ENCODE measurements at regions not wholly inside any gene's neighbourhood (a gene's known extent, or its start where the extent isn't known, plus 50 kb on each side); places are given as distances from the start of the nearest gene placed in this dataset.

GRCh38 chrX:25558137-25558536 lies 542.4 kb upstream of the ARX start:
- no peak for DNase-seq (ENCODE audit: low read depth)
- no peak for TF ChIP-seq CTCF (IDR thresholded peaks at IDR 0.05; ENCODE audit: low read depth, low read length, missing control alignments)
- no peak overlapping the region for H3K4me3 ChIP-seq (ENCODE audit: low read depth, low read length)

GRCh38 chrX:25561190-25561589 lies 545.4 kb upstream of the ARX start:
- no peak overlapping the region for H3K4me3 ChIP-seq (ENCODE audit: low read depth, low read length)
- no peak for DNase-seq (ENCODE audit: low read depth)
- TF ChIP-seq CTCF (IDR thresholded peaks at IDR 0.05; ENCODE audit: low read depth, low read length, missing control alignments), result no peak

GRCh38 chrX:25573631-25574030 lies 557.9 kb upstream of the ARX start:
- no peak overlapping the region for H3K4me3 ChIP-seq (ENCODE audit: low read depth, low read length)
- no peak for DNase-seq (ENCODE audit: low read depth)
- no peak for TF ChIP-seq CTCF (IDR thresholded peaks at IDR 0.05; ENCODE audit: low read depth, low read length, missing control alignments)

- H3K4me3 ChIP-seq (ENCODE audit: low read depth, low read length), result no peak overlapping the region
- TF ChIP-seq CTCF (IDR thresholded peaks at IDR 0.05; ENCODE audit: low read depth, low read length, missing control alignments), result no peak
- DNase-seq (ENCODE audit: low read depth), result no peak
These were observed 541.2 kb upstream of the MAGEB18 start for GRCh38 chrX:25596921-25597320.

- no peak for TF ChIP-seq CTCF (IDR thresholded peaks at IDR 0.05; ENCODE audit: low read depth, low read length, missing control alignments)
- no peak overlapping the region for H3K4me3 ChIP-seq (ENCODE audit: low read depth, low read length)
- DNase-seq (ENCODE audit: low read depth), result no peak
These were observed 540.6 kb upstream of the MAGEB18 start for GRCh38 chrX:25597551-25597950.

- no peak overlapping the region for H3K4me3 ChIP-seq (ENCODE audit: low read depth, low read length)
- no peak for TF ChIP-seq CTCF (IDR thresholded peaks at IDR 0.05; ENCODE audit: low read depth, low read length, missing control alignments)
- no peak for DNase-seq (ENCODE audit: low read depth)
These were observed 539.1 kb upstream of the MAGEB18 start for GRCh38 chrX:25599061-25599460.

GRCh38 chrX:25600776-25601175 lies 537.4 kb upstream of the MAGEB18 start:
- DNase-seq (ENCODE audit: low read depth), result no peak
- TF ChIP-seq CTCF (IDR thresholded peaks at IDR 0.05; ENCODE audit: low read depth, low read length, missing control alignments), result no peak
- no peak overlapping the region for H3K4me3 ChIP-seq (ENCODE audit: low read depth, low read length)

All from GM12864 (cell line).